ENCODE measurements at regions not wholly inside any gene's neighbourhood (a gene's known extent, or its start where the extent isn't known, plus 50 kb on each side); places are given as distances from the start of the nearest gene placed in this dataset.

GRCh38 chr9:117587263-117587662, 116.9 kb upstream of the TLR4 start:
- FAIRE-seq: no peak
- Histone ChIP-seq H3K4ac (replicated peaks; ENCODE audit: insufficient read length, low read depth, low read length) (no peak overlapping the region), H3K18ac (ENCODE audit: extremely low read depth, low read length) (no peak overlapping the region)
- TF ChIP-seq RFX5 (IDR thresholded peaks at IDR 0.05; ENCODE audit: borderline replicate concordance, low read depth, low read length): no peak
- no peak for TF ChIP-seq CBX5 (IDR thresholded peaks at IDR 0.05; ENCODE audit: low read depth, low read length)
- no peak for TF ChIP-seq YY1 (IDR thresholded peaks at IDR 0.05; ENCODE audit: low read depth, low read length)

More at GRCh38 chr9:117587263-117587662, 116.9 kb upstream of the TLR4 start:
- Histone ChIP-seq H4K5ac (ENCODE audit: insufficient read length, low read depth, low read length) (no peak overlapping the region), H3K4me1 (replicated peaks in 1 of 4; ENCODE audit: control insufficient read depth in 3 of 4, insufficient read depth in 4 of 4, low read length in 3 of 4) (no peaks in the 10 kb centered on the region), H3K4me2 (ENCODE audit: insufficient read depth in 1 of 2, low read depth in 2 of 2, low read length in 2 of 2) (no peak overlapping the region), H3K27ac (ENCODE audit: low read depth, low read length) (no peak overlapping the region), H2AK5ac (ENCODE audit: low read depth, low read length) (no peak overlapping the region), H3K27me3 (replicated peaks in 1 of 4; ENCODE audit: control insufficient read depth in 3 of 4, extremely low read depth in 1 of 4, insufficient read depth in 3 of 4, low read length in 3 of 4) (no peaks in the 10 kb centered on the region), H2BK12ac (ENCODE audit: low read depth, low read length) (no peak overlapping the region), H3K4me3 (ENCODE audit: extremely low read depth in 1 of 4, insufficient read depth in 2 of 4, low read depth in 3 of 4, low read length in 4 of 4) (no peak overlapping the region), H2BK15ac (ENCODE audit: low read length) (no peak overlapping the region), H2BK20ac (ENCODE audit: low read length) (no peak overlapping the region), H4K8ac (ENCODE audit: extremely low read depth, insufficient read depth, low read length) (no peak overlapping the region), H2BK5ac (ENCODE audit: low read depth, low read length) (no peak overlapping the region), H3K79me2 (ENCODE audit: control insufficient read depth in 1 of 2, insufficient read depth in 2 of 2, low read length in 2 of 2) (no peaks in the 10 kb centered on the region), H4K20me1 (replicated peaks in 1 of 2; ENCODE audit: control insufficient read depth in 1 of 2, insufficient read depth in 2 of 2, low read length in 2 of 2) (no peaks in the 10 kb centered on the region), H4K91ac (replicated peaks; ENCODE audit: insufficient read length, low read length) (no peak overlapping the region), H2BK120ac (replicated peaks; ENCODE audit: low read depth, low read length) (no peak overlapping the region), H3K79me1 (ENCODE audit: low read depth, low read length) (no peaks in the 10 kb centered on the region), H3K56ac (replicated peaks; ENCODE audit: insufficient read length, low read depth, low read length) (no peak overlapping the region), H3K23me2 (ENCODE audit: low read depth, low read length) (no peaks in the 10 kb centered on the region), H3K14ac (ENCODE audit: insufficient read length) (no peak overlapping the region), H3K36me3 (ENCODE audit: control insufficient read depth in 2 of 4, insufficient read depth in 4 of 4, low read length in 3 of 4) (no peaks in the 10 kb centered on the region), H3K9me3 (ENCODE audit: insufficient read depth in 2 of 2, low read depth in 1 of 2, low read length in 1 of 2) (no peaks in the 10 kb centered on the region), H3K9ac (replicated peaks in 1 of 4; ENCODE audit: extremely low read depth in 1 of 4, low read depth in 3 of 4, low read length in 3 of 4) (no peak overlapping the region), H2AFZ (ENCODE audit: low read length) (no peak overlapping the region), H3K23ac (ENCODE audit: insufficient read length) (no peak overlapping the region)
- DNase-seq (ENCODE audit: low read depth in 1 of 2, low spot score in 2 of 2): no peak
- POLR2A ChIA-PET (ENCODE audit: partially characterized antibody): no interaction called here
- CTCF ChIA-PET (ENCODE audit: partially characterized antibody): no interaction called here
- WGBS, 2 experiments (ENCODE audit: extremely low coverage in 1 of 2, insufficient coverage in 1 of 2, insufficient read length in 1 of 2, insufficient replicate concordance in 2 of 2, low coverage in 1 of 2, low lambda C conversion rate in 2 of 2, missing lambda C conversion rate in 1 of 2): 76% methylated on average over 2 of the region's 2 CpGs; no CpG with 5 or more reads in 1 of the 2 experiments
